DND-41 (cell line): ENCODE measurements at regions not wholly inside any gene's neighbourhood (a gene's known extent, or its start where the extent isn't known, plus 50 kb on each side); places are given as distances from the start of the nearest gene placed in this dataset.

ENCODE experiments used
- CTCF ChIP-seq: IDR thresholded peaks from 2 replicates; pipeline ENCODE4 v1.5.1; 2012; ENCODE audit warnings: borderline replicate concordance, low read length, moderate library complexity, mild to moderate bottlenecking; ENCODE audit not compliant: poor library complexity, severe bottlenecking; ENCODE audit errors: extremely low read depth
- EZH2 ChIP-seq: IDR thresholded peaks from 3 replicates; pipeline ENCODE4 v1.6.1; 2012; ENCODE audit warnings: borderline replicate concordance, low read depth, mild to moderate bottlenecking, moderate library complexity, low read length, inconsistent platforms; ENCODE audit not compliant: severe bottlenecking

DNA sequence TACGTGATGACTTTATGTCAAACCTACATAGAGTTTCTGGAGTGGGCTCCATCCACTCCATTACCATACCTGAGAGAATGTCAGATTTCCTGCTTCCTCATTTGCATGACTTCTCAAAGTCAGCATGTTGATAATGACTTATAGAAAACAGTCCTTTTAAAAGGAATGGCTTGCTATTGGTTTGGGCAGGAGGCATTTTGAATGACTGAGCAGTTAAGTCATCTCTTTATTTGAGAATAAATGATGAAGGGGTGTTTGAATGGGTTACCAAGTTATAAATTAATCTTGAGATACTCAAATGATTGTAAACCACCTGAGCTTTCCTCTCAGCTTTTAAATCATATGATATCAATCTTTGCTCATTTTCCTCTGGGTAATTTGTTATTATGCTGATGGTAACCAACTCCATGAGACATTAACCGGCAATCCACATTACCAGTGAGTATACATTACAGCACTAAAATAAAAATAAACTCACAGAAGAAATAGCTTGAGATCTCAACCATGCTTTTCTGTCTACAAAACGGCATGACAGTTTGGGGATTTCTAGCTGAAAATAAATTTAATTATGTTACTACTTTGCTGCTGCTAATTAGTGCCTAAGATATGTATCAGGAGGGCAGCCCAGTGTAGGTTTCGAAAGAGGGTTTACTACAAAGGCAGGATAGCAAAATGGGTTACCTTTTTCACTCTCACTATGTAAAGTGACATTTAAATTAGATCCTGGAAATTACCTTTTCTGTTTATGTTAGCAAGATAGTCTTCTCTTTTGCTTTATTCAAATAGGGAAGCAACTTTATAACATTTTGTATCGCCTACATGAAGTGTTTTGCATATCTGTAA, 78.8 kb downstream of the RPS12 start:
- TF ChIP-seq CTCF = no peak
- no peak for TF ChIP-seq EZH2
